Activated effector memory CD4-positive, alpha-beta T cell treated with anti-CD3 and anti-CD28 coated beads, Interleukin-2, amount 50 U/mL, for 16 hours (primary cell): ENCODE measurements at regions not wholly inside any gene's neighbourhood (a gene's known extent, or its start where the extent isn't known, plus 50 kb on each side); places are given as distances from the start of the nearest gene placed in this dataset.
"Not testable (repeated sequence)": the region's sequence is repeated elsewhere in the genome, so short reads cannot be mapped to it uniquely, and the experiment has no call there.

Experiments
- DNase-seq: peaks from one replicate; pipeline ENCODE4 v3.0.0-alpha.2; 2020

DNA sequence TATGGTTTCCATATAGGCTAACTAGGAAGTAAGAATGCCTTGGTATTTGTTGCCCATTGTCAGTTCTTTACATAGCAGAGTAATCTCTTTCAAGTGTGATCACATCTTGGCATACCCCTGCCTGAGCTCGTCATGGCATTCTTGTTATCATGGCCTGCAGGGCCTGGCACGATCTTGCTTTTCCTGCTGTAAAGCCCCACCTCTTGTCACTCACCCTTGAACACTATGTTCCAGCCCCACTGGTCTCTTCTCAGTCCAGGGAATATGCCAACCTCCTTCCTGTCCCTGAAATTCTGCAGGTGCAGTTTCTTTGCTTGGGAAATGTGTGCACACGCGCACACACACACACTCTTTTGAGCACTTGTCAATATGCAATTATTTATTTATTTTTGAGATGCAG, 250.2 kb upstream of the DMRT1 start:
- no peak for DNase-seq

DNA sequence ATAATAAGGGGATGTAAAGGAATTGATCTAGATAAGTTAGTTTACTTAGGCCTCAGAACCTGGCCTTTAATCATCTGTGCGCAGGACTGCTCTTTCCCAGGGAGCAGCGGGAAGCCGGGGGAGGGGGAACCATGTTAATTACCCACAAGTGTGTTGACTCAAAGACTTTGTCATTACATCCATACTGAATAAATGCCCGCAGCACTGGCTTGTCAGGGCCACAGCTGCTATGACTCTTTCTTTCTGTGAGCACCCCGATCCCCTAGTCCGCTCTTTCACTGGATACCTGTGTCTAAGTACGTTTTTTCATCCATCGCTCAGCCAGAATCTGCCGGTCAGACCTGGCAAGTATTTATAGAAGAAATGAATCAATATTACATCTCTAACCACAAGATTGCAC, 249.3 kb upstream of the DMRT1 start:
- DNase-seq: no peak

DNA sequence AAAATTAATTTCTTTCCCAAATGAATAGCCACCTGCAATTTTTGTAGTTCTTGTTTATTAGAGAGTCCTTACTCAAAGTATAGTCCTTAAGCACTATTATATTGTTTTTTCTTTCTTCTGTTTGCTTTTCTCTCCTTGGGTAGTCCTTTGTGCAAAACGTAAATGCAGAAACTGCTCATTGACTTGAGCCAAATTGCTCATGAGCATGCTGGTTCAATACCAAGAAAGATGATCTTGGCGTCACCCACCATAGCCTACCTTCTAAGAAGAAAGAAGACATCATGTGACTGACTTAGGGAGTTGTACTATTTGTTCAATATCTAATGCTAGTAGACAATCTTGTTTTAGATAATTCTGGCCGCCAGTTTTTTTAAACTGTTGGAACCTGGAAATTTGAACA, 248.8 kb upstream of the DMRT1 start:
- DNase-seq: no peak

DNA sequence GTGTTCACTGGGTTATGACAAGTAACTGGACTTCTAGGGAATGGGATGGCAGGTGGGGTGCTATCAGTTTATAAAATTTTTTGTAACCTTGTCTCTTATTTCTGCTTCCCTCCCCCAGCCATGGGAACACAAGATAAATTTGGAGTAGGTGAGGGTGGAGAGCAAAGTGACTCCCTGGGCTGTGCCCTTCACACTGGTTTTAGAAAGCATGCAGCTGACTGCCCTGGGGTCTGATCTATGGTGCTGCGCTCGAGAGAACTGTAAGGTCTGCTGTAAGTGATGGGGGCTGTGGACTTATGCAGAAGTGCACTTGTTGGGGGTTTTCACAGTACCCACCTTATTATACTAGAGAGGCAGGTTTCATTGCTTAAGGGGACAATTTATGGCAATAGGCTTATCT, 247.7 kb upstream of the DMRT1 start:
- DNase-seq: no peak

DNA sequence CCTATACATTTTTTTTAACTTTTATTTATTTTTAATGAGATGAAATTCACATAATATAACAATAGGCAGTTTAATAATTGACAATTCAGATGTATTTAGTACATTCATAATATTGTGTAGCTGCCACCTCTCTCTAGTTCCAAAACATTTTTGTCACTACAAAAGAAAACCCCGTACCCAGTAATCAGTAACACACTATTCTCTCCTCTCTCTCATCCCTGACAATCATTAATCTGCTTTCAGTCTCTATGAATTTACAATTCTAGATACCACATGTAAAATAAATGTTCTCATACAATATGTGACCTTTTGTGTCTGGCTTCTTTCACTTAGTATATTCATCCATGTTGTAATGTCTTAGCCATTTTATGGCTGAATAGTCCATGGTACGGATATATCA, 244.8 kb upstream of the DMRT1 start:
- DNase-seq: no peak

DNA sequence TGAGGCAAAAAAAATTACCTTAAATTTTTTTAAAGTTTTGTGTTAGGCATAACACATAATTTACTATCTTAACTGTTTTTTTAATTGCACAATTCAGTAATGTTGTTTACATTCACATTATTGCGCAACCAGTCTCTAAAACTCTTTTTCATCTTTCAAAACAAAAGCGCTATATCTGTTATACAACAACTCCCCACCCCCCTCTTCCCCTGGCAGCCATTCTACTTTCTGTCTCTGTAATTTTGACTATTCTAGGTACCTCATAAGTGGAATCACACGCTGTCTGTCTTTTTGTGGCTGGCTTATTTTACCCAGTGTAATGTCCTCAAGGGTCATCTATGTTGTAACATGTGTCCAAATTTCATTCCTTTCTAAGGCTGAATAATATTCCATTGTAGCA, 241.5 kb upstream of the DMRT1 start:
- no peak for DNase-seq

DNA sequence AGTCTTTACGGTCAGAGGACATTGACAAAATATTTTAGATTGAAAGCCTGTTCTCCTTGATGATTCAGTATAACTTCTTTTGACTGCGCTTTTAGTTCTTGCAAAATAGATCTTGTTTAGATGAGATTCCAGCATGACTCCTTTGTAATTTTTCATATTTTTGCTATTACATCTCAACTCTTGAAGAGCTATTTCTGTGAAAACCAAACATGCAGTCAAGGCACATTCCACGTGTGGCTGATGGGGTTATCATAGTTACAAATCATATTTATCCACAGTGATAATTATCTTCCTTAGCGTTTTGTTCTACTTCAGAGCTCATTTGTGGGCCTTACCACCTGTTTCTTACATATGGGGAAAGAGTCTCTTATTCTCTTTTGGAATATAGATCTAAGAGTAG, 238.8 kb upstream of the DMRT1 start:
- no peak for DNase-seq

DNA sequence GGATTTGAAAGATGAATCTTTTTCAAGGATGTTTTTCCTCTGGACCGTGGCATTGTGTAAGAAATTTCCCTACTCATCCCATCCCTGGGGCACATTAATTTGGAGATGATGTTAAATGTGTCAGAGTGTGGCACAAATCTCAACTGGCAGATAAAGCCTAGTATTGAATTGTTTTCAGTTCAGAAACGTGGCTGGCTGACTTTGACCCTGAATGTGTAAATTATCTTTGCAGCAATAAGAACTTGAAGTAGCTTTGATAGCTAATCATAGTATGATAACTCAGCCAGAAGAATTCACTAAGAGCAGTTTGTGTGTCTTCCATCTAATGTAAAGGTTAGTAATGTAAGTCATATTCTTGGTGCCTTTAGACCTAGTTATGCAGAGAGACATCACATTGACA, 238.4 kb upstream of the DMRT1 start:
- DNase-seq: no peak

DNA sequence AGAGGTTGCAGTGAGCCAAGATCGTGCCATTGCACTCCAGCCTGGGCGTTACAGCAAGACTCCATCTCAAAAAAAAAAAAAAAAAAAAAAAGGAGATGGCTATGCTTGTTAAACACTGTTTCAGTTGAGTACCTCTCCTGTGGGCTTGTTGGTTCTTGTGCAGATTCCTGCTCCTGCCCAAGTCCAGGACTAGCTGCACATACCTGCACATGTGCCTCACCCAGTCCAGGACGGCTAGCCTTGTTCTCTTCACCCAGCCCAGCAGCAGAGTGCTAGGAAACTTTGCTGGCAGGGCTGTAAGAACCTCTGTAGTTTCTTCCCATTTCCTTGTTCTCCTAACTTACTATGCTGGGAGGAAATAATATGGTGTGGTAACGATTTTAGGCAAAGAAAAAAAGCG, 234.1 kb upstream of the DMRT1 start:
- no peak for DNase-seq

DNA sequence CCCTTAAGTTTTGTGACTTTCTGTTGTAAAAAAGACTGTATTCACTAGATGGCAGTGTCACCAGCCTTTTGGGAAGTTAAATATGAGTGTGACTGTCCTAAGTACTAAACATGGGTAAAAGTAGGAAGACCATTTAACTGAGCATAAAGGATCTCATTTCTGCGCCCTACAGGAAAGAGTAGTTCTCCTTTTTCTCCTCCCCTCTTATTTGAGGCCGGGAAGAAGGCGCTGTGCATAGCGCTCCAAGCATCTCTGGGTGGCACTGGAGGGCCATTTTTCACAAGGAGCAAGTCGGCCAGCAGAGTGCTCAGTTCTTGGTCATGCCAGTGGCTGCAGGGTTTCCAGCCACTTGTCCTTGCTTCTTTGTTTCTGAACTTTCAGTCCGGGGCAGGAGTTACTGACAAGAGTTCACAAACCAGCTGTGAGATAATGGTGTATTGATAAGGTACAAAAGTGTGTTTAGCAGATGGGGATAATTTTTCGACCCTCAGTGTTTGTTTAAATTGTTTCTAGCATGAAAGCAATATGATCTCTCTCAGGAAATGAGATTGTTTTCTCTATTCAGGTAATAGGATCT, 227.6 kb upstream of the DMRT1 start:
- DNase-seq: no peak

DNA sequence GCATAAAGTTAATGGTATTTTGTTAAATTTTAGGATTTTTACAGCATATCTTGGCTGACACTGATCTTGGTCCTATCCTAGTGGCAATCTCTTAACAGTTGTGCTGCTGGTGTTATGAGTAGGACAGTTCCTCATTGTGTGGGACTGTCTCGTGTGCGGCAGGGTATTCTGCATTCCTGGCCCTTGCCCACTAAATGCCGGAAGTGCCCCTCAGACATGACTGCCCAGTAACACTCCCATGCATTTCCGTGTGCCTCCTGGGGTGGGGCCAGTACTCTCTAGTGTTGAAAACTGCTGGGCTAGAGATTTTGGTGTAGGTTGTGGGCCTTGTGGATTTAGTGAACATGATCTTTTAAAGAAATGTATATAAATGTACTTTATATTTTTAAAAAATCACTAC, 227.1 kb upstream of the DMRT1 start:
- DNase-seq: no peak

DNA sequence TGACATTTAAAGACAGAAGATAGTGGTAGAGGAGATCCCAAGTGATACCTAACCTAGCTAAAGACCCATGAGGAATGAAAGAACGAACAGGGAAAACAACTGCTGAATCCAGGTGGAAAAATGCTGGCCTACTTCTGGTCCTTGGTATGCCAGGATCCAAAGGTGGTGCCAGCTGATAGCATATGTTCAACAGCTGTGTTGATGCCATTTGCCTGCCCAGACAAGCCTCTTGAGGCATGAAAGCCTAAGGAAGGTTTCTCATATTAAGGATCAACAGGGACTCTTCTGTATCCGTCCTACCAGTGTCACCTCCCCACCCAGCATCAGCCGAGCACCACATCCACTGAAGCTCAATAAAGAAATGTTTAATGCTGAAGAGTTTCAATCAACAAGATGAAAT, 225.7 kb upstream of the DMRT1 start:
- no peak for DNase-seq

DNA sequence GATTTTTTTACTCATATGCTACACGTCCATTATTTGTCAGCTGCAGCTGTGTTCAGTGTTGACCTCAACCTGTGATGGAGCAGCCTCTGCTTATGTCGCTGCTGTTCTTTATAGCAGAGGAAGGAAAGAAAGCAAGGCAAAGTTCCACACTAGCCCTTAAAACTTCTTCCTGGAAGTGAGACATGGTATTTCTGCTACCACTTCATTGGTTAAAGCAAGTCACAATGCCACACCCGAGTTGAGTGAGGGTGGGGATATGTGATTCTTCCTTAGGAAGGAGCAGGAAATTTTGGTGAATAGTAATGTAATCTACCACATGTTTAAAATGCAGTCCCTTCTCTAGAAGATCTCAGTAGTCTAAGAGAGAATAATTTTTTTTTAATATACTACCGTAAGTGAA, 224.8 kb upstream of the DMRT1 start:
- DNase-seq: no peak

DNA sequence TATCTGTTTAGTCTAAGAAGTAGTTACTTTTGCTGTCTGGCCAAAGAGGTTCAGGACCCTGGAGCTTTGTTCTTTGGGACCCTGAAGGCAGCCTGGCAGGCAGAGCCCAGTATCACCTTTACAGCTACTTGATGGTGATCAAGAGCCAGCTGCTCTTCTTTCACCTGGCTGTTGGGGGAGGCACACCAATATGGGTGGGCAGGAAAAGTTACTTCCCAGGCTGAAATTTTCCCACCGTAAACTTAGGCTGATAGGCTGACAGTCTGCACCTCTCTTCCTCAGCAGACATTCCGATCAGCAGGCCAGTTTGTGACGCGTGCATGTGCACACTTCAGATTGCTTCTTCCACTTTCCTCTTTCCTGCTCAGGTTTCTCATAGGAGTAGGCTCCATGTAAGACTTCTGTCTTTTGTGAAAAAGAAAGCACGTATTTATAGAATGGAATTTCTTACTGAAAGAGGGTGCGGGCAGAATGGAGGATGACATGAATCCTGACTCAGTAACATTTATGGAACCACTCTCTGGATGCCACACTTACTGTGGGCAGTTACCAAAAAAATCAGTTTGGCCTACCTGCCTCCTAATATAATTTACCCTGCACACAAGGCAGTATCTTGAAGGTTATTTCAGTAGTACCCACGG, 223.9 kb upstream of the DMRT1 start:
- no peak for DNase-seq

DNA sequence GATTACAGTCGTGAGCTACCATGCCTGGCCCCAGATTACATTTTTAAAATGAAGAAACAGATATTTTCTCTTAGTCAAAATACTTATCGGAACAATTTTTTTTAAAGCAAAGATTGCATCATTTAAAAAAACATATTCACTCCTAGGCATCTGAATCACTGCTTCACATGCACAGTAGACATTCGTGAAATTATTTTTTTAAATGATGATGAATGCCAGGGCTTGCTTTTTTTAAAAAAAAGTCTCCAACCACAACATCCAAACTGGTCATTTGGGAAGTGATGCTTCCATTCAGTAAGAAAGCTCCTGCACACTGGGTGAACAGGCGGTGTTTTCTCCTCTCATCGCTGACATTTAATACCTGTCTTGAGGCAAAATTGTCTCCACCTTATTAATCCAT, 223.0 kb upstream of the DMRT1 start:
- DNase-seq: no peak

DNA sequence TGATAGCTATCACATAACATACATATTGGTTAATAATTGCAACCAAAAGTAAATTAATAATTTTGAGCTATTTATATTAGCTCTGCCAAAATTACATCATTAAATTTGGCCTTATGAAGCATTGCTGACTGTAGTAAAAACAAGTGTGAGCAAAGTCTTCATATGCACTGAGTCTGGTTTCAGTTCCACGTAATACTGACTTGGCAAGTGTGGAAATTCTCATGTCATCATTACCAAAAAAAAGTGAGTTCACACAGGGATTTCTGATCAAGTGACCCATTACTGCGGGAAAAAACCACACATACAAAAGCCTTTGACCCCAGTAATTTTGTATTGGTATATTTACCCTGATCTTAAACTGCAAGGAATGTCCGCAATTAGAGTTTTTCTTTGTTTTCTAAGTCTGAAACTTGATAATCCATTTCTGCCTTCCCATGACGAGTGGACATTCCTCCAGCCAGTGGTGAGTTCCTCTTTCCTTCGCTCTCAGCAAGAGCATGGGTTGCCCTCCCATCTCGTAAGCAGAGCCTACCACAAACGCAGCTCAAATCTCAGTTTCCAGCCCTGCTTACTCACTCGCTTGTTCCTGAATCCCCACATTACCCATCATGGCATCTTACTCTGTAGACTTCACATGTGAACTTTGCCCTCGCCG, 220.2 kb upstream of the DMRT1 start:
- no peak for DNase-seq

DNA sequence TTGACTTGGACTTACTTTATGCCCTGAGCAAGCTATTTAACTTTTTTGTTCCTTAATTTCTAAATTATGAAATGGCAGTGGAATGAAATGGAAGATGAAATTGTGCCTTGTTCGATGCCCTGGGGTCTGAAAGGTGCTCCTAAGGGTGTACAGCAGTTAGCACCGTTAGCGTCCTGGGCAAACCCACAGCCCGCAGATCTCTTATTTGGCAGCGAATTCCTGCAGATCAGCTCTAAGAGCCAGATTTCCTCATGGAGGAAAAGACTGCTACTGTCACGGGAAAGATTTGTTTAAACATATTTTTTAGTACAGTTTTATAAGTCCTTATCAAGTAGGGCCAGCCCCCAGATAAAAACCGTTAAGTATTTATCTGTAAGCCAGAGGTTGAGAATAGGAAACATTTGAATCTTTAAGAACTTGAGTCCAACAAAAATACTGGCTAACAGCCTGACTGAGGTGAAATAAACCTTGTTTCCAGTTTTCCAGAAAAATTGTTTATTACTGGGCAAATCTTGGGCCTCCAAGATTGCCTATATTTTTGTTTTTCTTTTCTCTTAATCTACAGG, 216.5 kb upstream of the DMRT1 start:
- no peak for DNase-seq

DNA sequence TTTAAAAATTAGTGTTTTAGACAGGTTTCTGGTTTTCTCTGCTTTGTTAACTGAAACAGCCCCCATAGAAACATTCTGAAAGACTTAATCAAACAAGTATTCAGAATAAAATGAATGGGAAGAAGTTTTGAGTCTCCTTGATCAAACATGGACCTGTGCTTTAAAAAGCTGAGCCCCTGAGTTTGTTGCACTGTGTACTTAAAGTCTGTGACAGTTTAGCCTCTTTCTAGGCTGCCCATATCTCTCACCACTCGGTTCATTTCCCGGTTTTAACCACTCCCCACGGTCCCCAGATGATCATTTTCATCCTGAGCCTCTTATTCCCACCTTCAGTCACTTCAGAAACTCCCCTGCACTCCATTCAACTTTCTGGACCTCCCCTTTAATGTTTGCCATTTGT, 215.9 kb upstream of the DMRT1 start:
- no peak for DNase-seq

DNA sequence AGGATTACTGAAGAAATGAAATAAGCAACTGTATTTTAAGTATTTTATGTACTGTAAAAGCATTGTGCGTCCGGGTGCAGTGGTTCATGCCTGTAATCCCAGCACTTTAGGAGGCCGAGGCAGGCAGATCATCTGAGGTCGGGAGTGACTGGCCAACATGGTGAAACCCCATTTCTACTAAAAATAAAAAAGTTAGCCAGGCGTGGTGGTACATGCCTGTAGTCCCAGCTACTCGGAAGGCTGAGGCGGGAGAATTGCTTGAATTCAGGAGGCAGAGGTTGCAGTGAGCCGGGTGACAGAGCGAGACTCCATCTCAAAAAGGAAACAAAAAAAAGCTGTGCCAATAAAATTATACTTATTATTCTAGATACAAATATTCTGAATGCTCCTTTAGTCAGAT, 215.4 kb upstream of the DMRT1 start:
- not testable (repeated sequence) for DNase-seq

DNA sequence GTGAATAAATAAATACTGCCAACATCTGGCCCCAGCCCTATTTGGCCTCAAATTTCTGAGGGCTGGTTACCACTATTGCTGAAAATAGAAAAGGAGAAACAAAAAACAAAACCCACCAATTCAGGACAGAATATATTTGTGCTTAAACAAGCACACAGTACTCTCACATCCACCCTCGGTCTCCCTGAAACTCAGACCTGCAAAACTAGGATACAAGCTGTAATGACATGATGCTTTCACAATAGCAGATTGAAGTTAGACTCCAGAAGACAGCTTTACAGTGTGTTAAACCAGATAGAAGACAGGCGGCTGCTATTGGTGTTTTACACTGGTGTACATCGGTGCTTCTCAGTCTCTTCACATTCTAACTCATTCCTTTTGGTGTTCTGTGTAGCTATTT, 214.9 kb upstream of the DMRT1 start:
- DNase-seq: no peak

DNA sequence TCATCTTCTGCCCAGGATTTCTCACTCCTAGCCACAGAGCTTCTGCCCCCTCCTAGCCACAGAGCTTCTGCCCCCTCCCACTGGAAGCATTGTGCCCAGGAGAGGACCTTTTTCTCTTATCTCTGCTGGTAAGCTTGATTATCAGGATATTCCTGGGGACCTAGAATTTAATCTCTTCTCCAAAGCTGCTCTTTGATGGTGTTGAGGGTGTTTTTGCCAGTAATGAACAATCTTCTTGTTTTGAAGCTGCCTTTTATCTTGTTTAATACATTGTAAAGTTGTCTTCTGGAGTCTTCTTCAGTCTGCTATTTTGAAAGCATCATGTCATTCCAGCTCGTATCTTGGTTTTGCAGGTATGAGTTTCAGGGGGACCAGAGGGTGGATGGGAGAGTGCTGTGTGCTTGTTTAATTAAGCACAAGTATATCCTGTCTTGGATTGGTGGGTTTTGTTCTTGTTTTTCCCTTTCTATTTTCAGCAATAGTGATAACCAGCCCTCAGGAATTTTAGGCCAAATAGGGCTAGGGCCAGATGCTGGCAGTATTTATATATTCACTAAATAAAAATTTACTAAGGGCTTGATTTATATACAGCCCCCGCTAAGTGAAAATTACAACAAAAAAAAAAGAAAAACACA, 214.0 kb upstream of the DMRT1 start:
- no peak for DNase-seq

DNA sequence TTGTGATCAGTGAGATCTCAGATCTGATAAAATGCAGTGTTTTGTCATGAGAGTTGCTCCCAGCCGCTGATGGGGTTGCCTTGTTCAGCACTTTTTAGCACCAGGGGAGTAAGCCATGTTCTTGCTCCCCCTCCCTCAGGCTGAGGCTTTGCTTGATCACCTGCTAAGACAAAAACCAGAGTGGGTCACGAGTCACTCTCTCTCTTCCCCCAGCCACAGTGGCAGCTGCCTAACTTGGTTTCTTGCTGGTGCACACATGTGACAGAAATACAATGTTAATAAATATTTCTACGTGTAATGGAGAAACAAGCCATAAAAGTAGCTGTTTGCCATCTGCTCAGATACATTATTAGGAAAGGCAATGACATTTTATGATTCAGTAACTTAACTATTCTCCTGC, 212.4 kb upstream of the DMRT1 start:
- DNase-seq: no peak

DNA sequence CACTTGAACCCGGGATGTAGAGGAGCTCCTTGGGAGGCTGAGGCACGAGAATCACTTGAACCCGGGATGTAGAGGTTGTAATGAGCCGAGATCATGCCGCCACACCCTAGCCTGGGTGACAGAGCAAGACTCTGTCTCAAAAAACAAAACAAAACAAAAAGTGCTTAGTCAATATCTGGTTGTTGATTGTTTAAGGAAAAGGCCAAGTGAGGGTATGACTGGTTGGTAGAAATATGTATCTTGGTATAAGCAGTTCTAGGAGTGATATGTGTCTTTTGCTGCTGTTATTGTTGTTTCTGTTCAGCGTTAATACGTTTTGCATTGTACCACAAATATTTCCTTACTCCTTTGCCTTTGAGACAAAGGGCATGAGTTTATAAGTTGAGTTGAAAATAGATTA, 210.7 kb upstream of the DMRT1 start:
- DNase-seq: no peak

DNA sequence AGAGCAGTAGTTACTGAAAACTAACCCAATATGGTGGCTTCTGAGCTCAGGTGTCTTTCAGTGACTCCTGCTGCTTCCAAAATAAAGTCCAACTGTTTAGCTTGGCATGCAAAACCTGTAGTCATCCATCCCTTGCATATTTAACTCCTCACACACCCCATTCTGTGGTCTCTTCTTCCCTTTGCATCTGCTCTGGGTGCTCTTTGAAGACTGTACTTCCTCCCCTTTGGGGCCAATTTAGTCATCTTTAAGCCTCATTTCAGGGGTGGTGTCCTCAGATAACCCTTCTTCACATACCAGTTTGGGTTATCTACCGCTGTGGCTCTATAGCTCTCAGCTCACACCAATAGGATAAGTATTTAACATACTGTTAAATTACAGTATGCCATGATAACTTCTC, 209.9 kb upstream of the DMRT1 start:
- no peak for DNase-seq
